Thyroid gland (tissue), 4 donors: ENCODE measurements at regions not wholly inside any gene's neighbourhood (a gene's known extent, or its start where the extent isn't known, plus 50 kb on each side); places are given as distances from the start of the nearest gene placed in this dataset.
"Not testable (repeated sequence)": the region's sequence is repeated elsewhere in the genome, so short reads cannot be mapped to it uniquely, and the experiment has no call there.

Experiments used
- DNase-seq, 2 donors: peaks; one replicate each; pipeline ENCODE4 v3.0.0-alpha.2; 2019
- H3K27ac ChIP-seq, 3 donors: fragments of 200-600 bp; sonication (generic); 1 replicate in 2 of 3; 2 replicates in 1 of 3; pipeline ENCODE4 v1.5.1; 2016 to 2019; ENCODE audit warnings: mild to moderate bottlenecking in 1 of 3, moderate library complexity in 1 of 3
- H3K27me3 ChIP-seq: fragments of 200-600 bp; sonication (generic); one replicate; pipeline ENCODE4 v1.5.1; 2019
- H3K36me3 ChIP-seq, 2 donors: fragments of 200-600 bp; sonication (generic); one replicate each; pipeline ENCODE4 v1.5.1; 2016 to 2019
- H3K4me1 ChIP-seq, 2 donors: fragments of 200-600 bp; sonication (generic); one replicate each; pipeline ENCODE4 v1.5.1; 2017 to 2019
- H3K4me3 ChIP-seq, 3 donors: fragments of 200-600 bp; sonication (generic); replicated peaks in 1 of 3; 1 replicate in 2 of 3; 2 replicates in 1 of 3; pipeline ENCODE4 v1.5.1; 2016; ENCODE audit warnings: mild to moderate bottlenecking in 1 of 3
- H3K9me3 ChIP-seq: fragments of 200-600 bp; sonication (generic); one replicate; pipeline ENCODE4 v1.5.1; 2017
- POLR2A ChIP-seq, 2 donors: fragments of 450-650 bp; IDR thresholded peaks; one replicate each; pipeline ENCODE4 v1.6.1; 2017; ENCODE audit warnings: antibody characterized with exemption in 2 of 2, mild to moderate bottlenecking in 2 of 2, moderate library complexity in 1 of 2
- WGBS, 2 donors: methylation state at CpG; one replicate each; pipeline ENCODE4 v1.1.5; 2017; 5-methylcytosine and 5-hydroxymethylcytosine counted together
- intact Hi-C: fragments of 100-400 bp; cut with DNase I; formaldehyde crosslinking; loops from one replicate; pipeline ENCODE4 v1.15.1; 2023
- TF ChIP-seq, protein P1 (sequence below), 6 experiments: fragments of 200-600 bp in 3 of 6; fragments of 450-650 bp in 3 of 6; sonication (generic) in 3 of 6; IDR thresholded peaks; one replicate each; pipeline ENCODE4 v1.5.1; 2016 to 2019; ENCODE audit warnings: antibody characterized with exemption in 6 of 6, mild to moderate bottlenecking in 2 of 6, inconsistent platforms in 1 of 6, moderate library complexity in 1 of 6

DNA sequence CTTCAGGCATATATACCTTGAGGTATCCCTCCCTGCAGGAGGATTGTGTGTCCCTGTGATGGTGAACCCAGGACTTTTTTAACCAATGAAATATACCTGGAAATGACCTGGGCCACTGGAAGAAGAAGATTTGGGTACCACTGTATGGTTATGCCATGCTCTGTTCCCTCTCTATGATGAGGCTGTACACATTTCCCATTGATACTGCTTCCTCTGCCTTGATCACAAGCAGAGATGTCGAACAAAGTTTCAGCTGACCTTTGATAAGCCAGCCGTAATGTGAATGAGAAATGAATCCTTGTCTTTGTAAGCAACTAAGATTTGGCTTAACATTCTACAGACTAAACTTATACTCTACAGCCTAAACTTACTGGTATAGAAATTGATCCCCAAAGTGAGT lies 78.4 kb upstream of the SPOPL start:
- no peaks in the 10 kb centered on the region for H3K9me3 ChIP-seq
- no peak overlapping the region for H3K4me3 ChIP-seq
- no peak for DNase-seq
- intact Hi-C loops: no loop called here
- WGBS, 2 donors: 94 to 100% methylated on average over 2 of the region's 2 CpGs
- H3K4me1 ChIP-seq: peaks cover 0 to 6% of the 10 kb centered on the region in 2 donors
- no peak overlapping the region for H3K27ac ChIP-seq
- H3K36me3 ChIP-seq: no peaks in the 10 kb centered on the region
- TF ChIP-seq POLR2A (IDR thresholded peaks at IDR 0.05): no peak
- TF ChIP-seq, protein P1, sequence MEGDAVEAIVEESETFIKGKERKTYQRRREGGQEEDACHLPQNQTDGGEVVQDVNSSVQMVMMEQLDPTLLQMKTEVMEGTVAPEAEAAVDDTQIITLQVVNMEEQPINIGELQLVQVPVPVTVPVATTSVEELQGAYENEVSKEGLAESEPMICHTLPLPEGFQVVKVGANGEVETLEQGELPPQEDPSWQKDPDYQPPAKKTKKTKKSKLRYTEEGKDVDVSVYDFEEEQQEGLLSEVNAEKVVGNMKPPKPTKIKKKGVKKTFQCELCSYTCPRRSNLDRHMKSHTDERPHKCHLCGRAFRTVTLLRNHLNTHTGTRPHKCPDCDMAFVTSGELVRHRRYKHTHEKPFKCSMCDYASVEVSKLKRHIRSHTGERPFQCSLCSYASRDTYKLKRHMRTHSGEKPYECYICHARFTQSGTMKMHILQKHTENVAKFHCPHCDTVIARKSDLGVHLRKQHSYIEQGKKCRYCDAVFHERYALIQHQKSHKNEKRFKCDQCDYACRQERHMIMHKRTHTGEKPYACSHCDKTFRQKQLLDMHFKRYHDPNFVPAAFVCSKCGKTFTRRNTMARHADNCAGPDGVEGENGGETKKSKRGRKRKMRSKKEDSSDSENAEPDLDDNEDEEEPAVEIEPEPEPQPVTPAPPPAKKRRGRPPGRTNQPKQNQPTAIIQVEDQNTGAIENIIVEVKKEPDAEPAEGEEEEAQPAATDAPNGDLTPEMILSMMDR (IDR thresholded peaks at IDR 0.05): no peak
- no peaks in the 10 kb centered on the region for H3K27me3 ChIP-seq

DNA sequence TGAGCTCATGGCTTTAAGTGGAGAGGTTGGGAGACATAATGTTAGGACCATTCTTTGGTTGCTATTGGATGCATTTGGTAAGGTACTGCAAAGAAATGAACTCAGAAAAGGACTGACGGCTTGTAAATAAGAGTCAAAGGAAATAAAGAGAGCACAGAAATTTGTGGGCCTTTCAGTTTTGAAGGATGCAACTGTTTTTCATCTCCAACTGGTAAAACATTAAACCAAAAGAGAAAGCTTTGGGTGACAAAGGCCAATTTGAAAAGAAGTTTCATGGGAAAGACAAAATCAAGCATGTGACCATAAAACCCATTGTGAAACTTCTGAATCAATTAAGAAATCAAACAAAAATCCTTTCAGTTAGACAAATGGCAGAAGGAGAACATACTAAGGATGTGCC lies 77.8 kb upstream of the SPOPL start:
- no peak for DNase-seq
- Histone ChIP-seq H3K27me3 (no peaks in the 10 kb centered on the region), H3K36me3 (no peaks in the 10 kb centered on the region), H3K4me3 (no peak overlapping the region), H3K4me1 (peaks cover 0 to 6% of the 10 kb centered on the region in 2 donors), H3K27ac (no peak overlapping the region), H3K9me3 (no peaks in the 10 kb centered on the region)
- WGBS, 2 donors: 95 to 100% methylated on average over 1 of the region's 1 CpG
- TF ChIP-seq POLR2A (IDR thresholded peaks at IDR 0.05): no peak
- TF ChIP-seq, protein P1 (IDR thresholded peaks at IDR 0.05): no peak
- intact Hi-C loops: no loop called here

DNA sequence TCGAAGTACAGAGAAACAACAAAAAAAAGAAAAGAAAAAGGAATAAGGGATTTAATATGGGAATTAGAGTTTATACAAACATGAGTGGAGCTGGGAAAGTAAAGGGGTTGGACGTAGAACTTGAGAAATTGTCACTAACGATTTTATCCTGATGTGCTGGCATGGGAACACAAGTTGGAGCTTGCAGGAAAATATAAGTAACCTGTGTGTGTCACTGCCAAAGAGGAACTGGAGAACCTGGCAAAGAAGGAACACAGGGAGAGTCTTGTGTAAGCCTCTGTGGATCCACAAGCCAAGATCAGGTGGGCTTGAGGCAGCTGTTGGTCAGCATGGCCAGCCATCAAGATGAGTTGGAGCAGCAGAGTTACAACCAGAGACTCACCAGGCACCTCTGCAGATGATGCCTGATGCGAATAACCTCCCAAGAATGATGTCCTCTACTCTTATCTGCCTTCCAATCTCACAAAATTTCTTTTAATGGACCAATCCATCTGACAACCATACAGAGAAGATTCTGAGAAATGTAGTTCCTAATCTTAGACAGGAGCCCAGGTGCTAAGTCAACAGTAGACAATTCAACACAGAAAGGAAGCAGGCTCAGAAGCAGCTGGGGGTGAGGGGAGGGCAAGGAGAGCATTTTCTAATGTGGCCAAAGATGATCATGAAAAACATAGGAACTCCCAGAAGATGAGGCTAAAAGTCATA lies 77.0 kb upstream of the SPOPL start:
- WGBS, 2 donors: 91 to 94% methylated on average over 4 of the region's 4 CpGs
- intact Hi-C loops: no loop called here
- H3K27me3 ChIP-seq: no peaks in the 10 kb centered on the region
- H3K27ac ChIP-seq: no peak overlapping the region
- peaks cover 0 to 6% of the 10 kb centered on the region in 2 donors for H3K4me1 ChIP-seq
- H3K9me3 ChIP-seq: no peaks in the 10 kb centered on the region
- no peaks in the 10 kb centered on the region for H3K36me3 ChIP-seq
- TF ChIP-seq, protein P1 (IDR thresholded peaks at IDR 0.05): no peak
- TF ChIP-seq POLR2A (IDR thresholded peaks at IDR 0.05): no peak
- H3K4me3 ChIP-seq: no peak overlapping the region
- DNase-seq: no peak

DNA sequence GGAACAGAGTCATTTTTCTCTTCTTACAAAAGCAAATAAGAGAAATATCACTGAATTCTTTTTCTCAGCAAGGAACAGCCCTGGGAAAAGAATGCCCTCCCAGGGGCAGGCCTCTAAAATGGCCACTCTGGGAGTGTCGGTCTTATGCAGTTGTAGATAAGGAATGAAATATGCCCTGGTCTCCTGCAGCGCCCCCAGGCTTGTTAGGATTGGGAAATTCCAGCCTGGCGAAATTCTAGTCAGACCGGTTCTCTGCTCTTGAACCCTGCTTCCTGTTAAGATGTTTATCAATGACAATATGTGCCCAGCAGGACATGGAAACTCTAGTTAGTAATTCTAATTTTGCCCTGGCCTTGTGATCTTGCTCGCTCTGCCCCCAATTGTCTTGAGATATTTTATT lies 75.5 kb upstream of the SPOPL start:
- intact Hi-C loops, H3K4me1 ChIP-seq: not testable (repeated sequence)
- 90 to 98% methylated on average over 5 of the region's 5 CpGs for WGBS, 2 donors

DNA sequence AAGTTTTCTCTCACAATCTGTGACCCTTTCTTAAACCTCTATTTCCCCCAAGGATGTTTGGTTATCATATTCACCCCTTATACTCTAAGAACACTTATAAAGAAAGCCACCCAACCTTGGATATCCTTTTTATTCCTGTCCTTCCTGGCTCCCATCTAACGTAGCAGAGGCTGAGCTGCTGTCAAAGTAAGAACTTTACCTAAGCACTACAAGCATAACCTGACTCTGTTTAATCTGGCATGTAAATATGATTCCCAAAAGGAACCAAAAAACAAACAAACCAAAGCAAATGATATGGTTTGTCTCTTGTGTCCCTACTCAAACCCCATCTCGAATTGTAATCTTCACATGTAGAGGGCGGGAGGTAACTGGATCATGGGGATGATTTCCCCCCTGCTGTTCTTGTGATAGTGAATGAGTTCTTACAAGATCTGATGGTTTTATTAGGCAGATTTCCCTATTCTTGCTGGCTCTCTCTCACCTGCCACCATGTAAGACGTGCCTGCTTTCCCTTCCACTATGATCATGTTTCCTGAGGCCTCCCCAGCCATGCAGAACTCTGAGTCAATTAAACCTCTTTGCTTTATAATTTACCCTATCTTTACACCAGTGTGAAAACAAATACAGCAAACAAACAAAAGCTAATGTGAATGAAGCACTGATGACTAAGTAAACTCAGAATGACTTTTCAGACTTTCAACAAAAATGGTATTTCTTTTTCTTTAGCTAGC lies 72.7 kb upstream of the SPOPL start:
- Histone ChIP-seq H3K27ac (no peak overlapping the region), H3K27me3 (no peaks in the 10 kb centered on the region), H3K9me3 (no peaks in the 10 kb centered on the region), H3K4me1 (no peaks in the 10 kb centered on the region), H3K4me3 (no peak overlapping the region), H3K36me3 (no peaks in the 10 kb centered on the region)
- TF ChIP-seq, protein P1 (IDR thresholded peaks at IDR 0.05): no peak
- TF ChIP-seq POLR2A (IDR thresholded peaks at IDR 0.05): no peak
- WGBS, 2 donors: 85 to 89% methylated on average over 4 of the region's 4 CpGs
- intact Hi-C loops: no loop called here
- DNase-seq: no peak

More for the DNA sequence above, 75.5 kb upstream of the SPOPL start:
- not testable (repeated sequence) for DNase-seq, H3K36me3 ChIP-seq, H3K4me3 ChIP-seq, H3K27me3 ChIP-seq, H3K27ac ChIP-seq, H3K9me3 ChIP-seq
